GM12873 (cell line): ENCODE measurements at regions not wholly inside any gene's neighbourhood (a gene's known extent, or its start where the extent isn't known, plus 50 kb on each side); places are given as distances from the start of the nearest gene placed in this dataset.

ENCODE experiments used
- CTCF ChIP-seq: IDR thresholded peaks from 2 replicates; pipeline ENCODE4 v1.5.1; 2012; ENCODE audit warnings: low read depth, mild to moderate bottlenecking, moderate library complexity, low read length, control low read depth; ENCODE audit not compliant: insufficient read depth; ENCODE audit errors: missing control alignments

DNA sequence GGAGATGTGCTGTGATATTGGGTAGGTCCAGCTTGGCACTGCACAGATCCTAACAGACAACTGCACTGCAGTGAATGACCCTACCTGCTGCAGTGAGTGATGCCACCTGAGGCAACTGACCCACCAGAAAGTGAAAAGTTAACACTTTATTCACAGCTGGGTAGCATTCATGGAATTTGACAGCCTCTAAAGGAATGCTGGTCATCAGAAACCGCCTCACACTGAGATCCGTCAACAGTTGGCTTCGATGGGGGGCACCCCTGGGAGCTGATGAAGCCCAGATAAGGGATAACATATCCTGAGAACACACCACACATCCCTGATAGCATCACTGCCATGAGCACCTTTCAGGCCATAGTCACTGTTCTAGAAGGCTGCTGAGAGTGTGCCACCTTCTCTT lies 272.4 kb upstream of the CRY1 start:
- TF ChIP-seq CTCF: no peak

DNA sequence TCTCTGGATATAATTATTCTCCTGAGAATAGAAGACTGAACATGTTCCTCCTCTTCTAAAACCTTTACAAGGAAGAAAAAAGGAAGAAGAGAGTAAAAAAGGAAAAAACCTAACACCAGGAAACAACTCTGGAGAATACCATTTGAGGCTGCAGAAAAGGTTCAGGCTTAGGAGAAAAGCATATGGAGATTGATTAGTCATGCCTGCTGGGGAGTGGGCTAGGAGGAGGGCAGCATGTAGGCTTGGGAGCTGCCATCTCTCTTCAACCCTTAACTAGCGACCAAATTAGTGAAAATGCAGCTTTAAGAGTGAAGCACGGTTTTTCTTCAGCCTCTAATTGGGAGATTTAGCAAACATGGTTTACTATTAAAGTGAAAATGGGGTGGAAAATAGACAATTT lies 273.0 kb upstream of the CRY1 start:
- no peak for TF ChIP-seq CTCF

- TF ChIP-seq CTCF: no peak
These were observed 275.2 kb upstream of the CRY1 start for GRCh38 chr12:107368586-107368985.

DNA sequence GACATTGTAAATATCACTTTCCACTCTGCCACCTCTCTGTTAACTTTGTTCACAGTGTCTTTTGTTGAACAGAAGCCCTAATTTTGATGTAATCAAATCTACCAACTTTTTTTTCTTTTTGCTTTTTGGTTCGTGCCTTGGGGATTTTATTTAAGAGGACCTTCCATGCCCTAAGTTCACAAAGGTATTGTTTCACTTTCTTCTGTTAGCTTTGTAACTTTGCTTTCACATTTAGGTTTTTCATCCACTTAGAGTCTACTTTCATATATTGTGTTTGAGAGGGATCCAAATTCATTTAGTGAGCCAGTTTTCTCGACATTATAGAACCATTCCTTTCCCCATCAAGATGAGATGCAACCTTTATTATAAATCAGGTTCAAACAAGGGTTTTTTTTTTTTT lies 275.7 kb upstream of the CRY1 start:
- no peak for TF ChIP-seq CTCF

- TF ChIP-seq CTCF: no peak
These were observed 276.3 kb upstream of the CRY1 start for GRCh38 chr12:107369679-107370078.

- TF ChIP-seq CTCF: no peak
These were observed 278.9 kb upstream of the CRY1 start for GRCh38 chr12:107372229-107372658.

GRCh38 chr12:107373238-107373809 lies 280.0 kb upstream of the CRY1 start:
- TF ChIP-seq CTCF: no peak
